ENCODE measurements at regions not wholly inside any gene's neighbourhood (a gene's known extent, or its start where the extent isn't known, plus 50 kb on each side); places are given as distances from the start of the nearest gene placed in this dataset.

- DNase-seq (ENCODE audit: low read depth in 2 of 3, low spot score in 1 of 3) = no peak
Measured at GRCh38 chr2:133717497-133717896, 149.2 kb upstream of the NCKAP5 start.

- no peak for DNase-seq (ENCODE audit: low read depth in 2 of 3, low spot score in 1 of 3)
Measured at GRCh38 chr2:133718688-133719201, 150.5 kb upstream of the NCKAP5 start.

DNA sequence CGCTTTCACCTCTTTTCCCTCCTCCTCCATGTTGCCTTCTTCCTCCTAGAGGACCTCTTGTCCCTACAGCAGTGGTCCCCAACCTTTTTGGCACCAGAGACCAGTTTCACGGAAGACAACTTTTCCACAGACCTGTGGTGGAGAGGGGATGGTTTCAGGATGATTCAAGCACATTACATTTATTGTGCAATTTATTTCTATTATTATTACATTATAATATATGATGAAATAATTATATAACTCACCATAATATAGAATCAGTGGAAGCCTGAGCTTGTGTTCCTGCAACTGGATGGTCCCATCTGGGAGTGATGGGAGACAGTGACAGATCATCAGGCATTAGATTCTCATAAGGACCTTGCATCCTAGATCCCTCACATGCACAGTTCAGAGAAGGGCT lies 152.2 kb upstream of the NCKAP5 start:
- no peak for DNase-seq (ENCODE audit: low read depth in 2 of 3, low spot score in 1 of 3)

- DNase-seq (ENCODE audit: low read depth in 2 of 3, low spot score in 1 of 3) = no peak
Measured at GRCh38 chr2:133721118-133721517, 152.9 kb upstream of the NCKAP5 start.

- no peak for DNase-seq (ENCODE audit: low read depth in 2 of 3, low spot score in 1 of 3)
Measured at GRCh38 chr2:133723133-133723532, 154.9 kb upstream of the NCKAP5 start.

- DNase-seq (ENCODE audit: low read depth in 2 of 3, low spot score in 1 of 3) = no peak
Measured at GRCh38 chr2:133726973-133727372, 158.7 kb upstream of the NCKAP5 start.

GRCh38 chr2:133732059-133732458 lies 163.8 kb upstream of the NCKAP5 start:
- no peak for DNase-seq (ENCODE audit: low read depth in 2 of 3, low spot score in 1 of 3)

GRCh38 chr2:133732982-133733900 lies 165.0 kb upstream of the NCKAP5 start:
- no peak for DNase-seq (ENCODE audit: low read depth in 2 of 3, low spot score in 1 of 3)

GRCh38 chr2:133733901-133734255 lies 165.6 kb upstream of the NCKAP5 start:
- no peak for DNase-seq (ENCODE audit: low read depth in 2 of 3, low spot score in 1 of 3)

DNA sequence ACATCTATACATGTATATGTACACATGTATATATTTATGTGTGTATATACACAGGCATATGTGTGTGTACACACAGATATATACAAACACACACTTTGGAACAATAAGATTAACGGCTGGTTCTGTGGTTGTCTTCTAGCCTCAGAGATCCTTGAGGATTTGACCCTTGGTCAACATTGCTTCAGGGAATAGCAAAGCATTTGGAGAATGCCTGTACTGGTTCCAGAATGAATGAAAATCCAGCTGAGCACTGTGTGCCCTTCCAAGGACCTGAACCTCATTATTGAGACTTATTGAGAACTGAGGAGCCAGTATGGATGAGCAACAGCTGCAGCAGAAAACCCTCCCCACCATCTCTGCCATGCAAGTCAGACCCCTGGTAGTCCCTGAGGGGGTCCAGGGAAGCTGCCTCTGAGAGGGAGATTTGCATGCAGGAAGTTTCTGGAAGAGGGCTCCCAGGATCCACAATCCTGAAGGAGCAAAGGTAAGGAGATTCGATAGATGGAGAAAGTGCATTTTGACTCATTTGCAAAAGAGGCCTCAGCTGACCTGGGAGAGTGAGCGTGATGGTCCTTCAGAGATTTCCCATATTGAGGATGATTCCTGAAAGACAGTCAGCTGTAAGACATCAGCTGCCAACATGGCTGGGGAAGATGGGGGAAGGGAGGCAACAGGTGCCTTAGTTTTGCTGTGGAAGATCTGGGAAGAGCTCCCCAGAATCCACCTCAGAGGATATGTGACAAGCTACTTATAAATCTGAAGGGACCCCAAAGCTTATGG lies 166.6 kb upstream of the NCKAP5 start:
- no peak for DNase-seq (ENCODE audit: low read depth in 2 of 3, low spot score in 1 of 3)

- DNase-seq (ENCODE audit: low read depth in 2 of 3, low spot score in 1 of 3) = no peak
Measured at GRCh38 chr2:133736674-133737073, 168.4 kb upstream of the NCKAP5 start.

GRCh38 chr2:133737242-133737993 lies 169.2 kb upstream of the NCKAP5 start:
- DNase-seq (ENCODE audit: low read depth in 2 of 3, low spot score in 1 of 3) = no peak

DNA sequence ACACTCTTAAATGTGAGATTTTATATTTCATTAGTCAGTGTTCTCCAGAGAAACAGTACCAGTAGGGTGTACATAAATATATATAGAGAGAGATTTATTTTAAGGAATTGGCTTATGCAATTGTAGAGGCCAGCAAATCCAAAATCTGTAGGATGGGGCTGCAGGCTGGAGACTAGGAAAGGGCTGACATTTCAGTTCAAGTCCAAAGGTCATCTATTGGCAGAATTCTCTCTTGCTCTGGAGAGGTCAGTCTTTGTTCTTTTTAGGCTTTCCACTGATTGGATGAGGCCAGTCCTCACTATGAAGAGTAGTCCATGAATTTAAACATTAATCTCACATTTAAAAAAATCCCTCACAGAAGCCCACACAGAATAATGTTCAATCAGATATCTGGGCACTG lies 170.8 kb upstream of the NCKAP5 start:
- no peak for DNase-seq (ENCODE audit: low read depth in 2 of 3, low spot score in 1 of 3)

GRCh38 chr2:133740500-133740899 lies 172.2 kb upstream of the NCKAP5 start:
- DNase-seq (ENCODE audit: low read depth in 2 of 3, low spot score in 1 of 3) = no peak

- no peak for DNase-seq (ENCODE audit: low read depth in 2 of 3, low spot score in 1 of 3)
Measured at GRCh38 chr2:133748007-133748700, 179.9 kb upstream of the NCKAP5 start.

- DNase-seq (ENCODE audit: low read depth in 2 of 3, low spot score in 1 of 3) = no peak
Measured at GRCh38 chr2:133753665-133754064, 185.4 kb upstream of the NCKAP5 start.

- DNase-seq (ENCODE audit: low read depth in 2 of 3, low spot score in 1 of 3) = no peak
Measured at GRCh38 chr2:133755480-133756300, 187.4 kb upstream of the NCKAP5 start.

- no peak for DNase-seq (ENCODE audit: low read depth in 2 of 3, low spot score in 1 of 3)
Measured at GRCh38 chr2:133756833-133757232, 188.6 kb upstream of the NCKAP5 start.

DNA sequence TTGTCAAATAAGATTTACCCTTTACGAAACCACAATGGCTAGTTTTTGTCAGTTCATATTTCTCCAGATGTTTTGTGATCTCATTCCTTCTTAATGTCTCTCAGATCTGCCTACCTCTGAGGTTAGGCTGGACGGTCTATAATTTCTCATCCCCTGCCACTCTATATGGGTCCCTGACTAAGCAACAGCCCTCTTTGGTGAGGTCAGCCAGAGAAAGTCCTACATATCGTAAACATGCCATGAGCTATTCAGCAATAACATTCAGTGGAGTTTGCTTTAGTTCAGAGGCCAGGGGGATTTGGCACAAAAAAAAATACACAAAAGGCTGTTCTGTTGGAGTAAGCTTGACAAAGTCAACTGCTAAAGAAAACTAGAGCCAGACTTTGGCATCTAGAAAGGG lies 192.1 kb upstream of the NCKAP5 start:
- DNase-seq (ENCODE audit: low read depth in 2 of 3, low spot score in 1 of 3) = no peak

DNA sequence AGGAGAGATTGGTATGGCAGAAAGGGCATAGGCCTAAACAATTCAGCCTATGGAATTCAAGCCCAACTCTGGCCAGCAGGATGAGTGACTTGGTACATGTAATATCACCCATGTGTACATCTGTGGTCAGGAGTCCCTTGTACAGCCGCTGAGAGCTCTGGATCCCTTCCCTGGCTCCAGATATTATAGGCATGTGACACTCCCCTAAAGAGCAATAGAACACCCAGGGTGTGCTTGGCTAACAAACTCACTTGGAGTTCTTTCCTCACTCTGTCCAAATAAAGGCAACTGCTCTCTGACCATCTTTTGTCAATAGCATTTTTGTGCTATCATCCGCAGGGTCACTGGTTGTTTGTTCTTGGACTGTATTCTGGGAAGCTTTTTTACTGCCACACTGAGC lies 197.4 kb upstream of the NCKAP5 start:
- DNase-seq (ENCODE audit: low read depth in 2 of 3, low spot score in 1 of 3) = no peak
